Astrocyte of the spinal cord (primary cell): ENCODE measurements at regions not wholly inside any gene's neighbourhood (a gene's known extent, or its start where the extent isn't known, plus 50 kb on each side); places are given as distances from the start of the nearest gene placed in this dataset.

Experiments
- DNase-seq: peaks from one replicate; pipeline ENCODE4 v3.0.0; 2011; ENCODE audit warnings: low read depth, low spot score
- H3K4me3 ChIP-seq: 2 replicates; pipeline ENCODE4 v1.5.1; 2011; ENCODE audit warnings: low read depth, mild to moderate bottlenecking, low read length, moderate library complexity
- CTCF ChIP-seq: IDR thresholded peaks from 2 replicates; pipeline ENCODE4 v1.5.1; 2012; ENCODE audit warnings: low read depth, mild to moderate bottlenecking, low read length, inconsistent platforms
- in situ Hi-C: cut with HindIII; loops from 2 replicates; pipeline ENCODE4 v1.10.0; 2017; ENCODE audit warnings: low sequenced_read_pairs

DNA sequence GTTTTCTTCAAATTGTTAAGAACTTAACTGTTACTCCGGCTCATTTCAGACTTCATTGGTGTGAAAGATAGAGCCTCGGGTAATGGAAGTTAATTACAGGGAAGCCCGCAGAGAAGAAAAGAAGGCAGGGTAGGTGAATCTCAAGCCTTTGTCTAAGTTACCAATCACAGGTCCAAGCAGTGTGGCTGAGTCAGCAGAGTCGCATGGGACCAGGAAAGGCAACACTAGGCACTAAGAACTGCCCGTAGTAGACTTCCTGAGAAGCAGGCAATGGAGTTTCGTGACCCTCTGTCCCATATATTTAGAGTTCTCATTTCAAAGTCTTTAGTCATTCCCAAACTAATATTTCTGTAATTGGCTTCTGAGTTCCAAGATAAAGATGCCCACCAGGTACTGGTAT lies 122.9 kb upstream of the STT3B start:
- TF ChIP-seq CTCF, result no peak
- in situ Hi-C loops, result no loop called here
- H3K4me3 ChIP-seq, result no peak overlapping the region
- DNase-seq, result no peak

DNA sequence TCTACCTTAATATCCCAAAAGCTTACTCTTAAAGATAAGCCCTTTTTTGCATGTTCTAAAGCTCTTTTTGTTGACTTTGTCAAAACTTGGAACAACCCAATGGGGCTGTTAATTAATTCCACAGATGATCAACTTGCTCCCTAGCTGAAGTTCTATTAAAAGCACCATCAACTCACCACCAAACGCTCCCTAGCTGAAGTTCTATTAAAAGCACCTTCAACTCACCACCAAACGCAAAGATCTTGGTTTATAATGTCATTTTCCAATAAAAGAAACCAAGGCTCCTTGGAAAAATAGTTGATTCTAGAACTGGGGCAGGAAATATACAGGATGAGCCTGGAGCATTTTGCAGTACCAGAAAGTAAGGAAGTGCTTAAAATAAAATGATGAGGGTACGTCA lies 122.3 kb upstream of the STT3B start:
- in situ Hi-C loops, result no loop called here
- no peak for DNase-seq
- no peak overlapping the region for H3K4me3 ChIP-seq
- no peak for TF ChIP-seq CTCF

DNA sequence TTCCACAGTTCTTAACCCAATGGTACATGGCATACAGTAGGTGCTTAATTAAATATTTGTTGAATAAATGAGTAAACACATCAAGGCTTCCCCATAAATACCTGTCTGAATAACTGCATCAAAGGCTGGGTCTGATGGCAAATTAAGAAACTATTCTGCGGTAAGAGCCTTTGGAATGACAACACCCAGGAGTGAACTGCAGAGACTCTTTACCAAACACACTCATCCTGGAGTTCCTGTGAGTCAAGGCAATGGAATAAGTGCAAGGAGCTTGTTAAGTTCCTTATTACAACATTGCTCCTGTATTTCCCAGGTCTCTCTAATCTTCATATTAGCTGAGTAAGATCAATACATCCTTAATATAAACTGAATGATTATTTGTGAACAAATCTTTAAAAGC lies 119.9 kb upstream of the STT3B start:
- no peak for DNase-seq
- in situ Hi-C loops, result no loop called here

DNA sequence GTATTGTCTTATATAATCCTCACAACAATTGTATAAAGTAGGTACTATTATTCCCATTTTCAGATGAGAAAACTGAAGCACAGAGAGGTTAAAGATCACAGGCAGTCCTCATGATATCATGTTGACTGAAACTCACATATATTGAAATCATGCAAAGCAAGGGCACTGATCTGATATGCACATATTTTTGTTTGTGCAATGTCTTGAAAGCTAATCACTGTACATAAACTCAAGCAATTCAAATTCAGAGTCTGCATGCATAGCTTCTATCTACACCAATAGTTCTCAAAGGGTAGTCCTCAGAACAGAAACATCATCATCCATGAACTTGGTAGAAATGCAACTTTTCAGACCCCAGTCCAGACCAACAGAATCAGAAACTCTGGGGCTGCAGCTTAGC lies 119.2 kb upstream of the STT3B start:
- DNase-seq, result no peak
- H3K4me3 ChIP-seq, result no peak overlapping the region
- in situ Hi-C loops, result no loop called here
- no peak for TF ChIP-seq CTCF

More for the DNA sequence above, 119.9 kb upstream of the STT3B start:
- H3K4me3 ChIP-seq, result no peak overlapping the region
- TF ChIP-seq CTCF, result no peak

GRCh38 chr3:31416980-31417379 lies 115.7 kb upstream of the STT3B start:
- H3K4me3 ChIP-seq, result no peak overlapping the region
- TF ChIP-seq CTCF, result no peak
- no peak for DNase-seq
- in situ Hi-C loops, result no loop called here

- no peak for DNase-seq
- in situ Hi-C loops, result no loop called here
- TF ChIP-seq CTCF, result no peak
- no peak overlapping the region for H3K4me3 ChIP-seq
Observed at GRCh38 chr3:31417486-31417885, 115.2 kb upstream of the STT3B start.

GRCh38 chr3:31420311-31420710 lies 112.4 kb upstream of the STT3B start:
- in situ Hi-C loops, result no loop called here
- no peak for TF ChIP-seq CTCF
- no peak overlapping the region for H3K4me3 ChIP-seq
- no peak for DNase-seq
